ENCODE measurements at regions not wholly inside any gene's neighbourhood (a gene's known extent, or its start where the extent isn't known, plus 50 kb on each side); places are given as distances from the start of the nearest gene placed in this dataset.
A peak's percentile ranks its signal among the peaks of the same experiment; 100 is the strongest.

- no peak overlapping the region for H3K4me3 ChIP-seq (ENCODE audit: low read depth in 2 of 2, low read length in 2 of 2)
- intact Hi-C loops (cut with micrococcal nuclease; ENCODE audit: unreplicated experiment) (no loop called here), in situ Hi-C loops (cut with HindIII; ENCODE audit: low pct_unique_long_range_greater_than_20kb, low sequenced_read_pairs) (no loop called here)
- no peaks in the 10 kb centered on the region for H3K36me3 ChIP-seq (ENCODE audit: control insufficient read depth, insufficient read depth, low read length)
- DNase-seq (ENCODE audit: low read depth, low spot score) (no peak), ATAC-seq (no peak)
- POLR2A ChIA-PET, result interaction anchor here (0.6 kb wide), 1 partner anchor 1929 kb away, joined by 7 read pairs; no protein-coding TSS in a partner anchor
- CTCF ChIA-PET, result interaction anchor here (0.6 to 1.2 kb wide), 3 partner anchors 31 to 152 kb away, joined by 3 to 6 read pairs (median 4); no protein-coding TSS in a partner anchor
- H3K27ac ChIP-seq (ENCODE audit: low read length), result no peak overlapping the region
- no peaks in the 10 kb centered on the region for H3K9me3 ChIP-seq (ENCODE audit: control insufficient read depth, insufficient read depth, low read depth, low read length)
- TF ChIP-seq SIN3A (IDR thresholded peaks at IDR 0.05; ENCODE audit: borderline replicate concordance, insufficient read depth, low read depth, low read length), result no peak
- TF ChIP-seq POLR2AphosphoS5 (IDR thresholded peaks at IDR 0.05; ENCODE audit: low read depth, low read length), result no peak
- no peak for TF ChIP-seq TCF7L2 (IDR thresholded peaks at IDR 0.05; ENCODE audit: low read depth, low read length)
- TF ChIP-seq CTCF (IDR thresholded peaks at IDR 0.05), result no peak
- no peak for TF ChIP-seq REST (IDR thresholded peaks at IDR 0.05; ENCODE audit: insufficient read depth in 1 of 2, low read depth in 2 of 2, low read length in 1 of 2)
- BruUV-seq (replicated peaks), result no TSS peak
- no peaks in the 10 kb centered on the region; the same call in 1 of the 2 replicates for H3K4me1 ChIP-seq (ENCODE audit: control insufficient read depth, insufficient read depth, low read length)
- peaks cover 2% of the 10 kb centered on the region; the same call in 1 of the 2 replicates for H3K27me3 ChIP-seq (ENCODE audit: control insufficient read depth, insufficient read depth, low read length)
Measured at GRCh38 chr10:28381466-28381865, 78.6 kb upstream of the MPP7 start.

- in situ Hi-C loops (cut with HindIII; ENCODE audit: low pct_unique_long_range_greater_than_20kb, low sequenced_read_pairs), result no loop called here
- intact Hi-C loops (cut with micrococcal nuclease; ENCODE audit: unreplicated experiment), result loop anchor here (2.0 kb wide), 1 partner anchor 131 kb away; no protein-coding TSS in a partner anchor
- TF ChIP-seq REST (IDR thresholded peaks at IDR 0.05; ENCODE audit: insufficient read depth in 1 of 2, low read depth in 2 of 2, low read length in 1 of 2) (no peak), CTCF (IDR thresholded peaks at IDR 0.05) (peak; percentile 81), SIN3A (IDR thresholded peaks at IDR 0.05; ENCODE audit: borderline replicate concordance, insufficient read depth, low read depth, low read length) (no peak), TCF7L2 (IDR thresholded peaks at IDR 0.05; ENCODE audit: low read depth, low read length) (no peak), POLR2AphosphoS5 (IDR thresholded peaks at IDR 0.05; ENCODE audit: low read depth, low read length) (no peak)
- no TSS peak for BruUV-seq (replicated peaks)
- no peaks in the 10 kb centered on the region; the same call in 1 of the 2 replicates for H3K4me1 ChIP-seq (ENCODE audit: control insufficient read depth, insufficient read depth, low read length)
- CTCF ChIA-PET, result interaction anchor here (0.6 to 1.2 kb wide), 3 partner anchors 32 to 152 kb away, joined by 3 to 6 read pairs (median 4); no protein-coding TSS in a partner anchor
- H3K27me3 ChIP-seq (ENCODE audit: control insufficient read depth, insufficient read depth, low read length), result peaks cover 2% of the 10 kb centered on the region; the same call in 1 of the 2 replicates
- H3K9me3 ChIP-seq (ENCODE audit: control insufficient read depth, insufficient read depth, low read depth, low read length), result no peaks in the 10 kb centered on the region
- no peaks in the 10 kb centered on the region for H3K36me3 ChIP-seq (ENCODE audit: control insufficient read depth, insufficient read depth, low read length)
- DNase-seq (ENCODE audit: low read depth, low spot score) (peak; percentile 64), ATAC-seq (peak; percentile 90)
- H3K4me3 ChIP-seq (ENCODE audit: low read depth in 2 of 2, low read length in 2 of 2), result peak overlapping the region in 1 of 2 experiments; percentile 28; a peak in 2 of 4 replicates
- POLR2A ChIA-PET, result no interaction called here
- no peak overlapping the region for H3K27ac ChIP-seq (ENCODE audit: low read length)
Measured at GRCh38 chr10:28381903-28382347, 79.1 kb upstream of the MPP7 start.

Measured in Panc1 (cell line).